Activated CD4-positive, alpha-beta T cell treated with anti-CD3 and anti-CD28 coated beads, Interleukin-2, amount 50 U/mL, for 24 hours (primary cell): ENCODE measurements at regions not wholly inside any gene's neighbourhood (a gene's known extent, or its start where the extent isn't known, plus 50 kb on each side); places are given as distances from the start of the nearest gene placed in this dataset.

ENCODE experiments used
- DNase-seq, 2 donors: peaks; one replicate each; pipeline ENCODE4 v3.0.0-alpha.2; 2020; ENCODE audit warnings: low read depth in 1 of 2, low spot score in 1 of 2

DNA sequence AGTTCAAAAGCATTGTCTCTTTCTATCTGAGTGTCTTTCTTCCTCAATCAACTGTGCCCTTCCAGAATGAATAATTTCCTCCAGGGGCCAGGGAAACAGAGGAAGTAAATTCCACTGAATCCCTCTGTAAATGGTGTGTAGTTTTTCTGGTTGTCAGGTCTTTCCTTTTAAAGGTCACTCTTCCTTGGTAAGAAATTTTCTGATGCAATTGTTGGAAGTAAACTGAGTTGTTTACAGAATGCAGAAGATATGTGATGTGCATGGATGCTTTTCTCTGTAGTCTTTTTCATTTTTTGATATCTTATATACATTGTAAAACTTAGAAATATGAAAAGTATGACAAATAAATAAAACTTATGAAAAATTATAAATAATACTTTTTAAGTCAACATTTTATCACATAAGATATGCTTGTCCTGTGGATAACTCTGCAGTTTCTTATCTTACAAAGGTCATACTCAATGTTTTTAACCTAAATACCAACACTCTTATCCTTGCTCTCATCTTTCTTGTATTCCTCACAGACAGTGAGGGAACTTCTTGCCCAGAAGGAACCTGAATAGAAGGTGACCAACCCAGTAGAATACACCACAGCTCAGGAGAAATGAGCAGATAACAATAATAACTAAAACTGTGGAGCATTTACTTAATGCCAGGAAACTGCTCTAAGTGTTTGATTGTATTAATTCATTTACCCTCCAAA is 234.5 kb downstream of the METTL4 start:
- DNase-seq, result no peak

- peak in 1 of 2 donors; percentile 13 for DNase-seq
Measured at GRCh38 chr18:2337552-2338141, 233.7 kb downstream of the METTL4 start.

GRCh38 chr18:2338601-2339000 is 232.7 kb downstream of the METTL4 start:
- DNase-seq, result no peak

DNA sequence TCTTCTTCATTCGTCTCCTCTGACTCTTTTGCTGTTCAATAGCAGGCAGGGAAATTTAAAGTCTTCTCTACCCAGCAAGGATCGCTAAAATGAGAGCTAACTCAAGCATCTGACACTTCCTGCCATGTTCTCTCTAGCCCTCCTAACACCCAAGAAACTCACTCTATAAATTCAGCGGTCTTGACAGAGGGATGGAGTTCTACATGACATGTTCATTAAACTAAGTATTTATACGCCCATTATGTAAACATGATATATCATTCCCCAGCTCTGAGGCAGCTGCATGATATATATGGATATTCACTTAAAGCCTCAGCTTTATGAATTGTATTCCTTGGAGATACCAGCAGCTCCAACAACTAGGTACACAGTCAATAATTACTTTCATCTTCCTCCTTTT is 231.0 kb downstream of the METTL4 start:
- DNase-seq, result no peak

GRCh38 chr18:2348003-2348402 is 223.3 kb downstream of the METTL4 start:
- no peak for DNase-seq

DNA sequence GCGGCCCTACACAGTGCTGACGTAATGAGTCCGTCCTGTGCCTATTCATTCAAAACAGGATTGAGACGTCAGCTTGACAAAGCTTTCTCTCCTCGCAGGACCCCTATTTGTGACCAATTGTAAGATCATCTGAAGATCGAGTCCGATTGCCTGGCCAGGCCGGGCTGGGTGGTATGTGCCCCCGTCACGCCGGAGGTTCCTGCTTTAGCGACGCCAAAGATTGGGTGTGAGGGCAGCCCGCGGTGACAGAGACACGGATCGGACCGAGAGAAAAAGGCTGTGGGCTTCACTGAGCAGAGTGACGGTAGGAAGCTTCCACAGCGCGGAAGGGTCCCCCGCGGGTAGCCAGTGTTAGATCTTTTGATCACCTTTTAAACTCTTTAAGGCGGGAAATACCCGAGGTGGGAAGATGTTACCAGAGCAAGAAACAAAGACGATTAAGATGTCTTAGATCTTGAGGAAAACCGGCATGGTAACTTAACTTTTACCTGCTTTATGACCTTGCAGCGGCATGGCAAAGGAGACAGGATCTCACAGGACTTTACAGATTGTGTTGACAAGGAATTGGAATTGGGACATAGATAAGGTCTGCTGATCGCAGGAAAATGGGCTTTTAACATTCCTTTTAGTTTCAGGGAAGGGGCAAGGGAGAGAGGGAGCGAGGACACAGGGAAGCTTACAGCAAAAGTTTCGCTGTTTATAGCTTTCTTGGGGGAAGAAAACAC is 220.0 kb downstream of the METTL4 start:
- DNase-seq, result no peak

DNA sequence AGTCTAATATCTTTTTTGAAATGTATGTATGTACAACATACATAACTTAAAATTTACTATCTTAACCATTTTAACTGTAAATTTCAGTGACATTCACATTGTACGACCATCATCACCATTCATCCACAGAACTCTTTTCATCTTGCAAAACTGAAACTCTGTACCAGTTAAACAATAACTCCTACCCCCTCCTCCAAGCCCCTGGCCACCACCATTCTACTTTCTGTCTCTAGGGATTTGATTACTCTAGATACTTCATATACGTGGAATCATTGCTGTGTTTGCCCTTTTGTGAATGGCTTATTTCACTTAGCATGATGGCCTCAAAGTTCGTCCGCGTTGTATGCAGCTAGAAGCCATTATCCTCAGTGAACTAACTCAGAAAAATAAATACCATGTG is 217.0 kb downstream of the METTL4 start:
- DNase-seq, result no peak

- DNase-seq, result no peak
Measured at GRCh38 chr18:2356906-2357305, 214.4 kb downstream of the METTL4 start.

- DNase-seq, result no peak
Measured at GRCh38 chr18:2360861-2361260, 210.4 kb downstream of the METTL4 start.

DNA sequence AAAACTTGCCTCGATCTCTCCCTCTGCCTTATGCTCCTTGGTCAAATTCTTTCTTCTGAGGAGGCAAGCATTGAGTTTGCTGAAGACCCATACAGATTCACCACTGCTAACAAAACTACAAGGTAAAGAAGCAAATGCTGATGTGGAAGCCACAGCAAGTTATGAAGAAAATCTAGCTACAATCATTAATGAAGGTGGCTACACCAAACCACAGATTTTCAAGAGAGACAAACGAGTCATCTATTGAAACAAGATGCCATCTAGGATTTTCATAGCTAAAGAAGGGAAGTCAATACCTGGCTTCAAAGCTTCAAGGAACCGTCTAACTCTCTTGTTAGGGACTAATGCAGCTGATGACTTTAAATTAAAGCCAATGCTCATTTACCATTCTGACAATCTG is 203.2 kb downstream of the METTL4 start:
- no peak for DNase-seq

DNA sequence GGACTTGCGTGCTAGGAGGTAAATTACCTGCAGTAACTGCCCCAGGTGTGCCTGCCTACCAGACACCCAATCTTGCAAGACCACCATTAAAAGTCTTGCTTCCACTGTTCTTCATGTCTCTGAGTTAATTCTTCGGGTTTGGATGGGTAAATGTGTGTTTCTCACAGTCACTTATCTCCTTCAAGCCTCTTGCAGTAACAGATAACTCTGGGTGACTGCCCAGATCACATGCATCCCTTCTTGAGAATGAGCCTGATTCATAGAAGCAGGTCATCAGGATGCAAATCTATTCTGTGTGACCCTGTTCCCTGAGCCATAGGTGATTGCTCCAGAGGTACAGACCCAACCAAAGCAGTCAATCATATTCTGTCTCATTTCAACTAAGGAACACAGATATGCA is 194.6 kb downstream of the METTL4 start:
- DNase-seq, result no peak

GRCh38 chr18:2380101-2380500 is 191.2 kb downstream of the METTL4 start:
- DNase-seq, result no peak

DNA sequence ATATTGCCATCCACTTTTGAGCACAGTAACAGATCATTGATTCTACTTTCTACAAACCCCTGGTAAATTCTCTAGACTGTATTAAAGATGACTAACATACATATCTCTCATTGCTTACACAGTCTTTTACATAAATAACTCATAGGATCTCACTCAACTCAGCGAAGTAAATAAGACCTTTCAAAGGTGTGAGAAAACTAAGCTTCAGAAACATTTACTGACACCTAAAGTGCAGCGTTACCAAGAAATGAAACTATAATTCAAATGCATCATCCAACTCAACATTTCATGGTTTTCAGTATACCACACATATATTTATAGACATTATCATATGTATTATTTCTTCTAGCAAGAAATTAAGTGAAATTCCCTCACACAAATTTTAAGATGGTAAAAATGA is 189.8 kb downstream of the METTL4 start:
- DNase-seq, result no peak

GRCh38 chr18:2387588-2387987 is 183.7 kb downstream of the METTL4 start:
- no peak for DNase-seq

GRCh38 chr18:2390158-2390557 is 181.1 kb downstream of the METTL4 start:
- DNase-seq, result no peak

GRCh38 chr18:2391470-2391869 is 179.8 kb downstream of the METTL4 start:
- no peak for DNase-seq

GRCh38 chr18:2392446-2392845 is 178.9 kb downstream of the METTL4 start:
- DNase-seq, result no peak

DNA sequence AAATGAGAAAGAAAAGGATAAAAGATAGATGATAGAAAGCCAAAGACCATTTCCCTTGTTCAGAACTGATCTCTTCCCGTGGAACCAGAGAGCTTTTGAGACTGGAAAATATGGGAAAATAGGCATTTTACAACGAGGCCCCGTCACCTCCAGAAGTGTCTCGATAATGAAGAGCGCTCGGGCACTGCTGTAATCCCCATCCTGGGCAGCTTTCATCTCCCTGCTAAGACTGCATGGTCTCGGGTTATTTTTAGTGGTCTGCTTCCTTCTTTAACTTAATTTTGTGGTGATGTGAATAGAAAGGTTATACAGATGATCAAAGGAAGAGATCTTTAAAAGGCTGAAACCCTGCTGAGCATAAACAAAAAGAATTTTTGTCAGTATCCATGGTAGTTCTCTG is 176.6 kb downstream of the METTL4 start:
- DNase-seq, result no peak

GRCh38 chr18:2395427-2396161 is 175.7 kb downstream of the METTL4 start:
- no peak for DNase-seq

GRCh38 chr18:2396162-2396505 is 175.2 kb downstream of the METTL4 start:
- no peak for DNase-seq

DNA sequence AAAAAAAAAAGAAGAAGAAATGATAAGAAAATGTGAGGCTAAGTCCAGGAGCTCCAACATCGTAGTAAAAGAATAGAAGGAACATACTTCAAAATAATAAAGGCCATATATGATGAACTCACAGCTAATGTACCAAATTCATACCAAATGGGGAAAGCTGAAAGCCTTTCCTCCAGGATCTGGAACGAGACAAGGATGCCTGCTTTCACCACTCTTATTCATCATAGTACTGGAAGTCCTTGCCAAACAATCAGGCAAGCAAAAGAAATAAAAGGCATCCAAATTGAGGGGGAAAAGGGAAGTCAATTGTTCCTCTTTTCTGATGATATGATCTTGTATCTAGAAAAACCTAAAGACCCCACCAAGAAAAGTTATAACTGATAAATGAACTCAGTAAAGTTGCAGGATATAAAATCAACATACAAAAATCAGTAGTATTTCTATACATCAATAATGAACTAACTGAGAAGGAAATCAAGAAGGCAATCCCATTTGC is 170.6 kb downstream of the METTL4 start:
- no peak for DNase-seq

DNA sequence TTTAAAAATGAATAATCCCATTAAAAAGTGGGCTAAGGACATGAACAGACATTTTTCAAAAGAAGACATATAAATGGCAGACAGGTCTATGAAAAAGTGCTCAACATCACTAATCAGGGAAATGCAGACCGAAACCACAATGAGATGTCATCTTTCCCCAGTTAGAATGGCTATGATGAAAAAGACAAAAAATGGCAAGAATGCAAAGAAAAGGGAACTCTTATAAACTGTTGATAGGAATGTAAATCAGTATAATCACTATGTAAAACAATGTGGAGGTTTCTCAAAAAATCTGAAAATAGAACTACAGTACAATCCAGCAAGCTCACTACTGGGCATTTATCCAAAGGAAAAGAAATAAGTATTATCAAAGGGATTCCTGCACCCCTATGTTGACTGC is 169.2 kb downstream of the METTL4 start:
- DNase-seq, result no peak
